Esophagus muscularis mucosa (tissue), 4 donors: ENCODE measurements at regions not wholly inside any gene's neighbourhood (a gene's known extent, or its start where the extent isn't known, plus 50 kb on each side); places are given as distances from the start of the nearest gene placed in this dataset.

Source experiments
- DNase-seq: peaks from one replicate; pipeline ENCODE4 v3.0.0-alpha.2; 2017; ENCODE audit errors: extremely low spot score
- H3K27ac ChIP-seq, 4 donors: fragments of 200-600 bp; sonication (generic); replicated peaks in 1 of 4; 1 replicate in 3 of 4; 2 replicates in 1 of 4; pipeline ENCODE4 v1.5.1; 2016 to 2019; ENCODE audit warnings: mild to moderate bottlenecking in 1 of 4
- H3K27me3 ChIP-seq, 4 donors: fragments of 200-600 bp; sonication (generic); one replicate each; pipeline versions ENCODE4 v1.5.1 to v1.6.0; 2016 to 2019
- H3K36me3 ChIP-seq, 4 donors: fragments of 200-600 bp; sonication (generic); one replicate each; pipeline ENCODE4 v1.5.1; 2016 to 2019
- H3K4me1 ChIP-seq, 4 donors: fragments of 200-600 bp; sonication (generic); one replicate each; pipeline ENCODE4 v1.5.1; 2016 to 2019
- H3K4me3 ChIP-seq, 4 donors: fragments of 200-600 bp; sonication (generic); 1 replicate in 2 of 4; 2 replicates in 2 of 4; pipeline ENCODE4 v1.5.1; 2016 to 2019; ENCODE audit warnings: mild to moderate bottlenecking in 4 of 4, moderate library complexity in 1 of 4
- H3K9me3 ChIP-seq, 4 donors: fragments of 200-600 bp; sonication (generic); 1 replicate in 3 of 4; 2 replicates in 1 of 4; pipeline ENCODE4 v1.5.1; 2016 to 2019
- EP300 ChIP-seq: sonication (generic); formaldehyde crosslinking; IDR thresholded peaks from one replicate; pipeline ENCODE4 v1.6.1; 2017; ENCODE audit warnings: antibody characterized with exemption
- POLR2A ChIP-seq: fragments of 450-650 bp; IDR thresholded peaks from one replicate; pipeline ENCODE4 v1.6.1; 2017; ENCODE audit warnings: antibody characterized with exemption, moderate library complexity, mild to moderate bottlenecking, low read depth
- POLR2AphosphoS5 ChIP-seq, 2 donors: sonication (generic); formaldehyde crosslinking; IDR thresholded peaks; one replicate each; pipeline ENCODE4 v1.6.1; 2017; ENCODE audit warnings: antibody characterized with exemption in 2 of 2
- WGBS: methylation state at CpG from one replicate; pipeline ENCODE4 v1.1.5; 2018; 5-methylcytosine and 5-hydroxymethylcytosine counted together
- intact Hi-C: fragments of 100-400 bp; cut with DNase I; formaldehyde crosslinking; loops from one replicate; pipeline ENCODE4 v1.15.1; 2023
- TF ChIP-seq, protein P1 (sequence below), 3 experiments: fragments of 200-600 bp in 2 of 3; fragments of 450-650 bp in 1 of 3; sonication (generic) in 2 of 3; IDR thresholded peaks; one replicate each; pipeline ENCODE4 v1.5.1; 2017 to 2019; ENCODE audit warnings: antibody characterized with exemption in 3 of 3, mild to moderate bottlenecking in 2 of 3, moderate library complexity in 1 of 3

DNA sequence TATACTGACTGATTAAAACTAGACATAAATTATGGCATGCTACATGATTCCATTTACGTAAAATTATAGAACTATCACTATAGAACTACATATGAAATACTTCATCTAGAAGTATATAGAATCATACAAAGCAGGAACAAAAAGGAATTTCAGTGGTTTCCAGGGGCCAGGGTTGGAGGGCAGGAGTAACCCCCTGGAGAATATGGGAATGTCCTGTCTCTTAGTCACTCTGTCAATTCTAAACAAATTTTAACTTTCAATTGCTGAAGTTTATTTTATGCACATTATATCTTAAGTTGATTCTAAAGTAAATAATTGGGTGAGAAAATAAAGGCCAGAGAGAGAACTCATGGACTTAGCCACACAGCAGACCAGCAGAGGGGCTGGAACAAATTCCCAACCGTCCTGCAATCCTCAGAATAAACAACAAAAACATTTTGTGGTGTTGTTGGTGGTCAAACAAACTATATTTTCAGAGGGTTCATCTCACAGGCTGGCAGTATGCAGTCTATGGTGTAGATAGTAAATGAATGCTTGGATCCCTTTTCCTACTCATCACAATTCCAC, 476.9 kb upstream of the SLIT2 start:
- intact Hi-C loops, result no loop called here
- 83% methylated on average over 2 of the region's 2 CpGs for WGBS
- no peaks in the 10 kb centered on the region for H3K9me3 ChIP-seq

DNA sequence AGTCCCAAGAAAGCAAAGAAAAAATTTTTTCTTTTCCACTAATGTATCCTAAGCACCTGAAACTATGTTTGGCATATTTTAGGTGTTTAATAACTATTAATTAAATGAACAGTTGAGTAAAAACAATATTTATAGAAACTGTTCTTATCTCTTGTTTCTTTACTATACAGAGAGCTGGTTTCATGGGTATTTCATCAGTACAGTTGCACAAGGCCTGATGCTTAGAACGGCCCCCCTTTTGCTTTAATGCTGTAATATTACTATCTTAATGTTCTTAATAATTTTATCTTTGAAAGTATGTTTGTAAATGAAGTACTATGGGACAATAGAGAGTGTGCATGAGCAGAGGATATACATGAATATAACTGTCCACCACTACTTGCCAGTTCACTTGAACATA, 479.1 kb upstream of the SLIT2 start:
- H3K4me3 ChIP-seq, result no peak overlapping the region
- TF ChIP-seq EP300 (no peak), POLR2A (no peak), POLR2AphosphoS5 (IDR thresholded peaks at IDR 0.05) (no peak)
- TF ChIP-seq, protein P1, sequence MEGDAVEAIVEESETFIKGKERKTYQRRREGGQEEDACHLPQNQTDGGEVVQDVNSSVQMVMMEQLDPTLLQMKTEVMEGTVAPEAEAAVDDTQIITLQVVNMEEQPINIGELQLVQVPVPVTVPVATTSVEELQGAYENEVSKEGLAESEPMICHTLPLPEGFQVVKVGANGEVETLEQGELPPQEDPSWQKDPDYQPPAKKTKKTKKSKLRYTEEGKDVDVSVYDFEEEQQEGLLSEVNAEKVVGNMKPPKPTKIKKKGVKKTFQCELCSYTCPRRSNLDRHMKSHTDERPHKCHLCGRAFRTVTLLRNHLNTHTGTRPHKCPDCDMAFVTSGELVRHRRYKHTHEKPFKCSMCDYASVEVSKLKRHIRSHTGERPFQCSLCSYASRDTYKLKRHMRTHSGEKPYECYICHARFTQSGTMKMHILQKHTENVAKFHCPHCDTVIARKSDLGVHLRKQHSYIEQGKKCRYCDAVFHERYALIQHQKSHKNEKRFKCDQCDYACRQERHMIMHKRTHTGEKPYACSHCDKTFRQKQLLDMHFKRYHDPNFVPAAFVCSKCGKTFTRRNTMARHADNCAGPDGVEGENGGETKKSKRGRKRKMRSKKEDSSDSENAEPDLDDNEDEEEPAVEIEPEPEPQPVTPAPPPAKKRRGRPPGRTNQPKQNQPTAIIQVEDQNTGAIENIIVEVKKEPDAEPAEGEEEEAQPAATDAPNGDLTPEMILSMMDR (IDR thresholded peaks at IDR 0.05), result no peak
- H3K9me3 ChIP-seq, result no peaks in the 10 kb centered on the region
- 97% methylated on average over 1 of the region's 1 CpG for WGBS
- no peak for DNase-seq
- H3K4me1 ChIP-seq, result peaks cover 0 to 15% (median 7%) of the 10 kb centered on the region in 4 donors
- no peaks in the 10 kb centered on the region for H3K36me3 ChIP-seq
- no peak overlapping the region for H3K27ac ChIP-seq
- intact Hi-C loops, result no loop called here
- no peaks in the 10 kb centered on the region for H3K27me3 ChIP-seq

More for the DNA sequence above, 476.9 kb upstream of the SLIT2 start:
- Histone ChIP-seq H3K27me3 (no peaks in the 10 kb centered on the region), H3K36me3 (no peaks in the 10 kb centered on the region), H3K4me3 (no peak overlapping the region), H3K4me1 (peaks cover 0 to 15% (median 7%) of the 10 kb centered on the region in 4 donors), H3K27ac (no peak overlapping the region)
- TF ChIP-seq EP300 (no peak), POLR2A (no peak), POLR2AphosphoS5 (IDR thresholded peaks at IDR 0.05) (no peak)
- TF ChIP-seq, protein P1 (IDR thresholded peaks at IDR 0.05), result no peak
- no peak for DNase-seq

DNA sequence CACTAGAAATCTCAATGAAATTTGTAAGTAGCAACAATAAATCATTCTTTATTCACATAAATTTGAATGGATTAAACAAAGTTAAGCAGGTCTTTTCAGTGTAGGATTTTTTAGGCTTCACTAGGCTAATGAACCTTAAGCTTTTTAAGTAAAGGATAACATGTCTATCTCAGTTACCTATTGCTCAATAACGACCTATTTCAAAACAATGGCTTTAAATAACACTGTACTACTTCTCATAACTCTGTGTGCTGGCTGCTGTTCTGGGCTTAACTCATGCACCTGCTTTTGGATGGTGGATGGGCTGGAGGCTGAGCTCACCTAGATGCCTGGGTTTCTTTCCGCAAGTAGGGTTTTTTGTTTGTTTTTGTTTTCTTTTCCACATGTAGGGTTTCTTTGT, 495.0 kb upstream of the SLIT2 start:
- H3K9me3 ChIP-seq, result no peaks in the 10 kb centered on the region
- no peak overlapping the region for H3K4me3 ChIP-seq
- TF ChIP-seq POLR2AphosphoS5 (IDR thresholded peaks at IDR 0.05), result no peak
- TF ChIP-seq, protein P1 (IDR thresholded peaks at IDR 0.05), result no peak
- no peak for TF ChIP-seq POLR2A
- TF ChIP-seq EP300, result no peak
- H3K36me3 ChIP-seq, result no peaks in the 10 kb centered on the region
- 74% methylated on average over 2 of the region's 2 CpGs for WGBS
- H3K27me3 ChIP-seq, result no peaks in the 10 kb centered on the region
- DNase-seq, result no peak
- H3K27ac ChIP-seq, result no peak overlapping the region
- intact Hi-C loops, result no loop called here
- no peaks in the 10 kb centered on the region for H3K4me1 ChIP-seq

DNA sequence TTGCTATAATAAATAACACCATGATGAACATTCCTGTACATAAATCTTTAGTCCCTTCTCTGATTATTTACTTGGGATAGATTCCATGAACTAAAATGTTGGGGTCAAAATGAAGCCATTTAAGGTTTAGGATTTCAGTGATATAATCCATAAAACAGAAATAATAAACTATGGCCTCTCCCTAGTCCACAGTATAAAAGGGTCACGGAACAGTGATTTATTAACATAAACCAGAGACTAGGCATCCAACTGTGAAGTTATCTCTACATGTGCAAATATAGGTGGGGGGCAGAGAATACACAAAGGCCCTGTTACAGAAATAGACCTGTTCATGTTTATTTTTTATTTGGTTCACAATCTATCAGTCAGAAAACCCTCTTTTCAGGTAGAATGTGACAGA, 499.1 kb upstream of the SLIT2 start:
- Histone ChIP-seq H3K27ac (no peak overlapping the region), H3K27me3 (no peaks in the 10 kb centered on the region), H3K4me3 (no peak overlapping the region), H3K4me1 (peaks cover 0 to 11% (median 5%) of the 10 kb centered on the region in 4 donors), H3K9me3 (no peaks in the 10 kb centered on the region), H3K36me3 (no peaks in the 10 kb centered on the region)
- WGBS, result 90% methylated on average over 1 of the region's 1 CpG
- no peak for TF ChIP-seq EP300
- TF ChIP-seq POLR2A, result no peak
- no peak for TF ChIP-seq POLR2AphosphoS5 (IDR thresholded peaks at IDR 0.05)
- TF ChIP-seq, protein P1 (IDR thresholded peaks at IDR 0.05), result no peak
- no peak for DNase-seq
- intact Hi-C loops, result no loop called here
